Neuronal stem cell (in vitro differentiated cells): ENCODE measurements at regions not wholly inside any gene's neighbourhood (a gene's known extent, or its start where the extent isn't known, plus 50 kb on each side); places are given as distances from the start of the nearest gene placed in this dataset.

Experiments used
- DNase-seq: peaks from one replicate; pipeline ENCODE4 v3.0.0-alpha.2; 2013; ENCODE audit warnings: low spot score
- H2AFZ ChIP-seq: one replicate; pipeline ENCODE4 v1.6.1; 2013; ENCODE audit warnings: mild to moderate bottlenecking, low read length, inconsistent platforms
- H2AK5ac ChIP-seq: 2 replicates; pipeline ENCODE4 v1.6.1; 2013; ENCODE audit warnings: low read depth, mild to moderate bottlenecking, inconsistent platforms, low read length, moderate library complexity, mixed read lengths
- H2BK120ac ChIP-seq: 2 replicates; pipeline ENCODE4 v1.6.1; 2013; ENCODE audit warnings: low read depth, mild to moderate bottlenecking, inconsistent platforms, low read length, moderate library complexity, mixed read lengths
- H2BK12ac ChIP-seq: one replicate; pipeline ENCODE4 v1.6.1; 2013; ENCODE audit warnings: low read length, inconsistent platforms
- H2BK15ac ChIP-seq: 2 replicates; pipeline ENCODE4 v1.6.1; 2013; ENCODE audit warnings: mild to moderate bottlenecking, low read length, inconsistent platforms, mixed read lengths
- H2BK5ac ChIP-seq: one replicate; pipeline ENCODE4 v1.6.1; 2013; ENCODE audit warnings: inconsistent platforms, mild to moderate bottlenecking, low read length, moderate library complexity
- H3K14ac ChIP-seq: one replicate; pipeline ENCODE4 v1.6.1; 2013; ENCODE audit warnings: low read length, inconsistent platforms
- H3K18ac ChIP-seq: 2 replicates; pipeline ENCODE4 v1.6.1; 2013; ENCODE audit warnings: low read length, inconsistent platforms
- H3K23ac ChIP-seq: 2 replicates; pipeline ENCODE4 v1.6.1; 2013; ENCODE audit warnings: low read depth, mild to moderate bottlenecking, mixed read lengths, low read length, inconsistent platforms; ENCODE audit not compliant: poor library complexity
- H3K27ac ChIP-seq: replicated peaks from 3 replicates; pipeline ENCODE4 v1.5.1; 2013; ENCODE audit warnings: low read length, inconsistent platforms
- H3K27me3 ChIP-seq, 3 experiments: 2 replicates each; pipeline ENCODE4 v1.6.1; 2013; ENCODE audit warnings: low read length in 3 of 3, mild to moderate bottlenecking in 2 of 3, inconsistent platforms in 1 of 3, low read depth in 1 of 3, mixed read lengths in 1 of 3, moderate library complexity in 1 of 3; ENCODE audit not compliant: control insufficient read depth in 3 of 3, insufficient read depth in 3 of 3
- H3K36me3 ChIP-seq, 2 donors: replicated peaks in 1 of 2; 2 replicates each; pipeline ENCODE4 v1.6.1; 2013; ENCODE audit warnings: low read length in 2 of 2; ENCODE audit not compliant: control insufficient read depth in 2 of 2, insufficient read depth in 2 of 2
- H3K4ac ChIP-seq: 2 replicates; pipeline ENCODE4 v1.6.1; 2013; ENCODE audit warnings: inconsistent platforms, mild to moderate bottlenecking, low read length, moderate library complexity
- H3K4me1 ChIP-seq, 2 donors: 1 replicate in 1 of 2; 2 replicates in 1 of 2; pipeline ENCODE4 v1.6.1; 2013; ENCODE audit warnings: low read length in 2 of 2, low read depth in 1 of 2; ENCODE audit not compliant: control insufficient read depth in 2 of 2, insufficient read depth in 1 of 2
- H3K4me2 ChIP-seq: one replicate; pipeline ENCODE4 v1.6.1; 2013; ENCODE audit warnings: mild to moderate bottlenecking, low read length, inconsistent platforms; ENCODE audit not compliant: insufficient read depth, poor library complexity, severe bottlenecking
- H3K4me3 ChIP-seq, 2 donors: 2 replicates each; pipeline ENCODE4 v1.5.1; 2013; ENCODE audit warnings: low read length in 2 of 2, mild to moderate bottlenecking in 2 of 2, inconsistent platforms in 1 of 2, moderate library complexity in 1 of 2
- H3K79me1 ChIP-seq: one replicate; pipeline ENCODE4 v1.6.1; 2013; ENCODE audit warnings: low read depth, mild to moderate bottlenecking, inconsistent platforms, low read length, moderate library complexity
- H3K9ac ChIP-seq: one replicate; pipeline ENCODE4 v1.6.1; 2013; ENCODE audit warnings: mild to moderate bottlenecking, low read depth, low read length, inconsistent platforms; ENCODE audit not compliant: poor library complexity
- H3K9me3 ChIP-seq, 2 donors: replicated peaks in 1 of 2; 2 replicates each; pipeline versions ENCODE3 to v1.6.1; 2013; ENCODE audit warnings: low read length in 2 of 2, mild to moderate bottlenecking in 2 of 2, inconsistent platforms in 1 of 2, low read depth in 1 of 2, mixed read lengths in 1 of 2, moderate library complexity in 1 of 2; ENCODE audit not compliant: control insufficient read depth in 2 of 2, insufficient read depth in 1 of 2
- H4K8ac ChIP-seq: one replicate; pipeline ENCODE4 v1.6.1; 2013; ENCODE audit warnings: low read depth, mild to moderate bottlenecking, inconsistent platforms, low read length, moderate library complexity
- H4K91ac ChIP-seq: one replicate; pipeline ENCODE4 v1.6.1; 2013; ENCODE audit warnings: low read length, low read depth, mild to moderate bottlenecking, inconsistent platforms; ENCODE audit not compliant: poor library complexity
- WGBS, 2 donors: extraction: QIAGEN DNeasy Blood & Tissue Kit; methylation state at CpG; one replicate each; pipeline ENCODE4 v1.1.7; 2013; ENCODE audit warnings: missing lambda C conversion rate in 2 of 2, mixed read lengths in 1 of 2; ENCODE audit not compliant: insufficient read length in 2 of 2, insufficient replicate concordance in 1 of 2; ENCODE audit errors: extremely low coverage in 2 of 2; 5-methylcytosine and 5-hydroxymethylcytosine counted together

GRCh38 chr20:48284315-48284714 lies 499.0 kb upstream of the SULF2 start:
- Histone ChIP-seq H3K27me3 (no peaks in the 10 kb centered on the region), H4K8ac (no peak overlapping the region), H3K18ac (no peak overlapping the region), H3K27ac (no peak overlapping the region), H2BK12ac (no peak overlapping the region), H2BK5ac (no peak overlapping the region), H3K4me2 (no peak overlapping the region), H3K23ac (no peak overlapping the region), H2AFZ (no peak overlapping the region), H2BK15ac (no peak overlapping the region), H4K91ac (no peak overlapping the region), H3K4me1 (peaks cover 4 to 31% of the 10 kb centered on the region in 2 donors), H2BK120ac (no peak overlapping the region), H3K79me1 (no peaks in the 10 kb centered on the region), H3K9me3 (no peaks in the 10 kb centered on the region), H3K4me3 (no peak overlapping the region), H2AK5ac (no peak overlapping the region), H3K4ac (no peak overlapping the region), H3K36me3 (no peaks in the 10 kb centered on the region), H3K14ac (no peak overlapping the region), H3K9ac (no peak overlapping the region)
- DNase-seq = no peak
- no CpG with 5 or more reads among the region's 4 CpGs for WGBS, 2 donors

- no peak overlapping the region for H3K9ac ChIP-seq
Observed at GRCh38 chr20:48283470-48284110, 498.3 kb upstream of the SULF2 start.

GRCh38 chr20:48282591-48283228 lies 497.4 kb upstream of the SULF2 start:
- no peak for DNase-seq
- WGBS, 2 donors = no CpG with 5 or more reads among the region's 4 CpGs
- H3K27me3 ChIP-seq = no peaks in the 10 kb centered on the region

More at GRCh38 chr20:48283470-48284110, 498.3 kb upstream of the SULF2 start:
- no CpG with 5 or more reads among the region's 13 CpGs for WGBS, 2 donors
- no peak overlapping the region for H2BK5ac ChIP-seq
- no peak overlapping the region for H3K14ac ChIP-seq
- H2AK5ac ChIP-seq = no peak overlapping the region
- no peak overlapping the region for H2AFZ ChIP-seq
- peak overlapping the region; percentile 1 for H2BK12ac ChIP-seq
- H3K4ac ChIP-seq = no peak overlapping the region
- no peaks in the 10 kb centered on the region for H3K36me3 ChIP-seq
- no peak overlapping the region for H2BK15ac ChIP-seq
- H3K27me3 ChIP-seq = no peaks in the 10 kb centered on the region
- no peak overlapping the region for H3K27ac ChIP-seq
- H3K4me3 ChIP-seq = no peak overlapping the region
- H2BK120ac ChIP-seq = no peak overlapping the region
- peaks cover 4 to 31% of the 10 kb centered on the region in 2 donors for H3K4me1 ChIP-seq
- no peak overlapping the region for H3K4me2 ChIP-seq
- no peak overlapping the region for H4K8ac ChIP-seq
- peak overlapping the region; percentile 4 for H3K18ac ChIP-seq
- H3K79me1 ChIP-seq = no peaks in the 10 kb centered on the region
- H3K23ac ChIP-seq = no peak overlapping the region
- H3K9me3 ChIP-seq = no peaks in the 10 kb centered on the region
- no peak for DNase-seq
- H4K91ac ChIP-seq = no peak overlapping the region

GRCh38 chr20:48281501-48281900 lies 496.2 kb upstream of the SULF2 start:
- no peaks in the 10 kb centered on the region for H3K36me3 ChIP-seq
- H2BK12ac ChIP-seq = no peak overlapping the region
- no CpG with 5 or more reads among the region's 4 CpGs for WGBS, 2 donors
- H3K4me2 ChIP-seq = no peak overlapping the region
- no peak for DNase-seq
- no peak overlapping the region for H4K8ac ChIP-seq
- H2BK5ac ChIP-seq = no peak overlapping the region
- no peak overlapping the region for H3K23ac ChIP-seq
- no peak overlapping the region for H2BK15ac ChIP-seq
- no peak overlapping the region for H2BK120ac ChIP-seq
- H3K79me1 ChIP-seq = no peaks in the 10 kb centered on the region
- H3K27me3 ChIP-seq = no peaks in the 10 kb centered on the region
- no peak overlapping the region for H3K4ac ChIP-seq
- H3K14ac ChIP-seq = no peak overlapping the region
- no peak overlapping the region for H4K91ac ChIP-seq
- H3K9ac ChIP-seq = no peak overlapping the region
- H3K18ac ChIP-seq = no peak overlapping the region
- no peak overlapping the region for H2AFZ ChIP-seq
- H3K4me3 ChIP-seq = no peak overlapping the region
- H3K27ac ChIP-seq = no peak overlapping the region
- H3K4me1 ChIP-seq = peaks cover 5 to 23% of the 10 kb centered on the region in 2 donors
- H3K9me3 ChIP-seq = no peaks in the 10 kb centered on the region
- H2AK5ac ChIP-seq = no peak overlapping the region

More at GRCh38 chr20:48282591-48283228, 497.4 kb upstream of the SULF2 start:
- no peak overlapping the region for H3K18ac ChIP-seq
- H2BK120ac ChIP-seq = no peak overlapping the region
- H3K23ac ChIP-seq = no peak overlapping the region
- no peaks in the 10 kb centered on the region for H3K79me1 ChIP-seq
- no peak overlapping the region for H3K14ac ChIP-seq
- no peak overlapping the region for H2BK15ac ChIP-seq
- no peaks in the 10 kb centered on the region for H3K36me3 ChIP-seq
- H3K9me3 ChIP-seq = no peaks in the 10 kb centered on the region
- no peak overlapping the region for H3K27ac ChIP-seq
- H4K8ac ChIP-seq = no peak overlapping the region
- no peak overlapping the region for H2AFZ ChIP-seq
- no peak overlapping the region for H4K91ac ChIP-seq
- H3K9ac ChIP-seq = no peak overlapping the region
- H3K4me2 ChIP-seq = no peak overlapping the region
- no peak overlapping the region for H2AK5ac ChIP-seq
- H3K4me3 ChIP-seq = peak overlapping the region in 1 of 2 donors; percentile 32
- no peak overlapping the region for H3K4ac ChIP-seq
- H3K4me1 ChIP-seq = peaks cover 4 to 31% of the 10 kb centered on the region in 2 donors
- H2BK5ac ChIP-seq = no peak overlapping the region
- H2BK12ac ChIP-seq = no peak overlapping the region
